ENCODE measurements at regions not wholly inside any gene's neighbourhood (a gene's known extent, or its start where the extent isn't known, plus 50 kb on each side); places are given as distances from the start of the nearest gene placed in this dataset.

DNA sequence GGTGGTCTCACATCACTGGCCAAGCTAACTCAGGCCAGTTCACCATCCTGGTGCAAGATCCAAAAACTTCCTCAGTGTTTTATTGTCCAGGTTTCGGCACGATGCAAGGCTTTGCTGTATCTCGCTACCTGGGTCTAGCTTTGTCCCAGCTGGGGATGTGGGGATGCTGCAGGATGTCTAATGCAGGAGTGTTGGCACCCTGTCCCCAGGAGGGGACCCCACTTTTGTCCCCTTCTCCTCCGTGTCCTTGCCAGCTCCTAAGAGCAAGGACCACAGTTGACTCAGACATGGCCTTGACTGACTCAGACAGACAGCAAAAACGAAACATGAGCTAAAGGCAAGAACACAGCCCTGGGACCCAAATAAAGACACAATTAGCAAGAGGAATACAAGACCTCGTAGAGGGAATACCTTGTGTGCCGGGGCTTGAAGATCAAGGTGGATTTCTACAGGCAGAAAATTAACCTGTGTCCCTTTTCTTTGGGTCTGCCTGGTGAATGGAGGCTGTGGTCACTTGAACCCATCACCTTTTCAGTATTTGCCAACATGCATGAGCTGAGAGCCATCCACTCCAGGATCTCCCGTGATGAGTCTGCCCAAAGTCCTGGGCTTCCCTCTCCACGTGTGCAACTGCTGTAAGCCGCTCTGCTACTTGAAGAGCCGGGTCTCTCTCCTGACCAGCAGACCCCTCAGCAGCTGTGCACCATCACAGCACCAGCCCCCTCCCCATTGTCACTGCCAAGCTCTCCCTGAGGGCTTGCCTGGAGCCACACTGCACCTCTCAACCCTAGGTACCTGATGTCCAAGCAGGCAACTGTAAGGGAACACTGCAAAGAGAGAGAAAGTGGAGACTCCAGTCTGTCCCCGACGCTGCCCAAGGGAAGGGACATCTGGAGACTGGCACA lies 149.5 kb upstream of the ZNF507 start:
- no peak for DNase-seq

GRCh38 chr19:32196690-32197420 lies 148.6 kb upstream of the ZNF507 start:
- no peak for DNase-seq

GRCh38 chr19:32197896-32198882 lies 147.2 kb upstream of the ZNF507 start:
- DNase-seq, result no peak

DNA sequence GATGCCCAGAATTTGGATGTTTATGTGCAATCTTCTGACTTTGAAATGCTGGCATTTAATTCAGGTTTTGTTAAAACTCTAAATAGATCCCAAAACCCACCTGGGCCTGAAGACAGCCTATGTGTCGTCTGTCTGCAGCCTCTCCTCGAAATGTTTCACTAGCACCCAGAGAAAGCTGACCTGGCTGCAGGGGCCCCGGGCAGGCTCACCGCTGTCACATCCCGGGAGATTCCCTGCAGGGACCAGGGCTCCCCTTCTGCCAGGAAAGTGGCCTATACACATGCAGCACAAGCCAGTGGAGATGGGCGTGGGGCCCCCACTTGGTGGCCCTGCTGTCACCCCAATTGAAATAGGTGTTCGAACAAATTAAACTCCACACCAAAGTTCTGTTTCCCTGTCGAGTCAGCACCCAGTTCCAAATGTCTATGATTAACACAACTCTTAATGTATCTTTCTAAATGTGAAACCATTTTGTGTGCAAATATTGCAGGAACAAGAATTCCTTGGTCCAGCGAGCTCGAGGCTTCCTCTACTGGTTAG lies 145.8 kb upstream of the ZNF507 start:
- no peak for DNase-seq

DNA sequence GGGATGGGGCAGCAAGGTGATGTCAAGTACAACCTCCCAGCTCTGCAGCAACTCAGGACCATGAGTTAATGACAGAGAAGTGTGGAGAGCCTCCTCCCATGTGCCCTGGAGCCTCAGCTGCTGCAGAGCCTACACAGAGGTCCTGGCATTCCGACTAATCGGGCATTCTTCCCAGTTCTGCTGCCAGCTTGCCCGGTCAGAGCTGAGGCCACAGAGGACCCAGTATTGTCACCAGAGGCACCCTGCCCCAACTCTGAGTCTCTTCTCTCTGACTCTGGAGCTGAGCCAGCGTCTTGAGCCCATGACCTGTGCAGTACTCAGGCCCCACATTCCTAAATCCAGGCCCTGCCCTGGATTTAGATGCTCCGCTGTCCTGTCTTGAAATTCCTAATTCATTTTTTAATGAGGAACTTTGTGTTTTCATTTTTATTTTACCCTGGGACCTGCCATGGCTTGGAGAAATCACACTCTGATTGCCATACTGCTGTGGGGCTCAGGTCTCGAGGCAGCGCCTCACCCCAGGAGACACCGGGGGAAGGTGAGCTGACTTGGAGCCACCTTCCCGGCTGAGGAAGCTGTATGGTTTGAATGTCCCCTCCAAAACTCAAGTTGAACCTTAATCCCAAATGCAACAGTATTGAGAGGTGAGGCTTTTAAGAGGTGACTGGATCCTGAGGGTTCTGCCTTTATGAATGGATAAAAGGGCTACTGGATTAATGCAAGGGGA lies 144.9 kb upstream of the ZNF507 start:
- no peak for DNase-seq

DNA sequence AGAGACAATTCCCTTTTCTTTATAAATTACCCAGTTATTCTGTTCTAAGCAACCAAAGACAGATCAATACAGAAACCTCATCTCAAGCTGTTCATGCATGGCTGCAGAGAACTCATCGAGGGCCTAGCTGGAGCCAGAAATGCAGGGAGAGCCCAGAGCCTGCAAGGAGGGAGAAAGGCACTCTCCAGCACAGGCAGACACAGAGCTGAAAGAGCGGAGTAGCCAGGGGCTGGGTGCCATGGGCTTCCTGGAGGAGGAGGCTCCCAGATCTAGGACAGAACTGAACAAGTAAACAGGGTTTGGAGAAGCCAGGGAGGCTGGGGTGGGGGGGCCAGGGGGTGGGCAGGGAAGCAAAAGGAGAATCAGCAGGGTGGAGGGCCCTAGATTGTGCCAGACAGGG lies 144.2 kb upstream of the ZNF507 start:
- DNase-seq, result no peak

- DNase-seq, result no peak
Observed at GRCh38 chr19:32201636-32202051, 143.8 kb upstream of the ZNF507 start.

- DNase-seq, result no peak
Observed at GRCh38 chr19:32202244-32202643, 143.2 kb upstream of the ZNF507 start.

DNA sequence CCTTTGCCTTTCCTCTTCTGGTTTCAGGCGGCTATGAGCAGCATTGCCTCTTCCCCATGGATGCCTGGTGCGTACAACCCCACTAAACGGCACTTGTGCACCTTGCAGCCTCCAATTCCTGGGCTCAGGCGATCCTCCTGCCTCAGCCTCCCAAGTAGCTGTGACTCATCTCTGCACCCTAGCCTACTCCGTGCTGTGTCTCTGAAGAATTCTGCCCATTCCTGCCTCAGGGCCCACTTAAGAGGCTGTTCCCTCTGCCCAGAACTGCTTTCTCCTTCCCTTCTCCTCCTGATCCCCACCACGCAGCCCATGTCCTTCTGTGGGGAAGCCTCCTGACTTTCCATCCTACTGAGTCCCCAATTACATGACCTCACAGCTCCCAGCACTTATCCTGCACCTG lies 142.2 kb upstream of the ZNF507 start:
- DNase-seq, result no peak

- no peak for DNase-seq
Observed at GRCh38 chr19:32206065-32206464, 139.3 kb upstream of the ZNF507 start.

- no peak for DNase-seq
Observed at GRCh38 chr19:32208060-32208459, 137.3 kb upstream of the ZNF507 start.

DNA sequence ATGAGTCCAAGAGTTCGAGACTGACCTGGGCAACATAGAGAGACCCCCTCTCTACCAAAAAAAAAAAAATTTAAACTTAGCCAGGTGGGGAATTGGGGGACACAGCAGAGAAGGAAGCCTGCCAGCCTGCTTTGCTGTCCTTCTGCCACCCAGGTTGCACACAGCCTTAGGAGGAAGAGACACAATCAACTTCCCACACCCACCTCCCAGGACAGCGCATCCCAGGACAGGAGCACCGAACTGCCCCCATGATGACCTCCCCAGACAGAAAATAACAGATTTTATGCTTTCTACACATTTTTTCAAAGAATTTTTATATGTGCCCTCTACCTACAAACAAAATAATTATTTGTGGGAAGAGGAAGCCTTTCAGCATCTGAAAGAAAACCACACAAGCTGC lies 126.0 kb upstream of the ZNF507 start:
- no peak for DNase-seq

DNA sequence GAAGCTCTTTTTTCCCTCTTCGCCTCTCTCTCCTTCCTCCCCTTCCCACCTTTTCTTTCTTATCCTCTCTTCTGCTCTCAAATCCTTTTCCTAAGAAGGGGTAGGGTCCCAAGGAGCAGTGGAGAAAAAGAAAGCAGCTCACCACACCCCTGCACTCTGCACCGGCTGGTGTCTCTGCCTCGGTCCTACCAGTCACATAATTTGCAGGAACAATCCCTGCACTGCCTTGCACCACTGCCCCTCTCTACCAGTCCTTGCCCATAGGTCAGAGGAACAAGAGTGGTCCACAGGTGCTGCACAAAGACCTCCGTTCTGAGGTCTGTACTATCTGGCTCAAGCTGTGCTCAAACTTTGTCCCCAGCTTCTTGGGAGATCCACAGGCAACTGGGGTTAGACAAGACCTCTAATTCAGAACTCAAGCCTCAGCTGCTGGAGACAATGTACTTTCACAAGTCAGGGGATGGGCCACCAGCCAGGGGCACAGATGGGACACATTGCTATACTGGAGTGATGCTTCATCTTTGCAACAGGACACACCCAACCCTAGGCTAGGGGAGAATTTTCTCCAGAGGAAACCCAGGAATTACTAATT lies 125.4 kb upstream of the ZNF507 start:
- DNase-seq, result no peak

DNA sequence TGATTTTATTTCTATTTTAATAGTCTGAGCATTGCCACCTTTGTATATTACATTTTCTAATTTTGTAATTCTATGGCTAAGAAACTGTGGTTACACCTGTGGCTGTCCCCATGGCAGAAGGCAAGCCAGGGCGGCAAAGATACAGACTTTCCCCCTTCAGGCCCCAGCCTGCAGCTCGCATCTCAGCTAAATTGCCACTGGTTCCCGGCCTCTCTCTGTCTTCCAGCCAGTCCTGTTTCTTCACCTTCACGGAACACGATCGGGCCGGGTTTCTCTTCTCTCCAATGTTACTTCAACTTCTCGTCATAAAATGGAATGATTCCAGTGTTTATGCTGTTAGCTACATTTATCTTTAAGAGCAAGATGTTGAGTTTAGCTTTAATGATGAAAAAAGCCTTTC lies 124.5 kb upstream of the ZNF507 start:
- no peak for DNase-seq

- DNase-seq, result no peak
Observed at GRCh38 chr19:32222556-32222955, 122.9 kb upstream of the ZNF507 start.

- DNase-seq, result no peak
Observed at GRCh38 chr19:32223106-32223505, 122.3 kb upstream of the ZNF507 start.

GRCh38 chr19:32223595-32224370 lies 121.6 kb upstream of the ZNF507 start:
- DNase-seq, result no peak

DNA sequence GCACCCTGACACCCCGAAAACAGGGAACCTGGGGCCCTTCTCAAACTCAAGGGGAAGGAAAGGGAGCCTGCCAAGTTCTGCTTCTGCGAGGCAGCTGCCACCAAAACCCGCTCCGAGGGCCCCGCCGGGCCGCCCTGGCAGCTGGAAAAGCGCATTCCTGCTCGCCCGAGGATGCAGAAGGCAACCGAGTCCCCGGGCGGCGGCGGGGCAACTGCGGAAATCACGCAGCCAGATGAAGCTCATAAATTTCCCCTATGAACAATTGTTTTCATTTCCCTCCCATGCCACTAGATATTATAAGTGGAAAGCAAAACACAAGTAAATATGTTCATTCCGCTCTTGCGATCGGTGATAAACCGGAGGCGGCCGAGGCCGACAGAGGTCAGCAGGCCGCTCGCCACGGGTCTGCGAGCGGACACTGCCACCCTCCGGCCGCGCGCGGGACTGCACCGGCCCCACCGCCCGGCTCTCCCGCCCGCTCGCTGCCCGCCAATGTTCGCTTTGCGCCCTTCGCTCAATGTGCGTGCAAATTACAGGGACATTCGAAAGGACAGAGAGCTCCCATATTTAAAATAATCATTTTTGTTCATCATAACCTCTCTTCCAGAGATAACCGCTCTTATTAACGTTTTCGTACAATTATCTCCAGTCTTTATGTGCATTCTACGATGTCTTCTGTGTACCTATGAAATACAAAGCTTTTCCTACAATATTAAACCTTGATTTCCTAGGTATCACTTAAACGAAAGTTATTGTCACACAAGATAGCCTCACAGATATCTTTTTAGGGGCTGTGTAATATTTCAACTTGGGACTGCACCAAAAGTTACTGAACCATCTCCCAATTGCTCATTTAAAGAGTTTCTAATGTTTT lies 120.8 kb upstream of the ZNF507 start:
- peak; percentile 9 for DNase-seq

DNA sequence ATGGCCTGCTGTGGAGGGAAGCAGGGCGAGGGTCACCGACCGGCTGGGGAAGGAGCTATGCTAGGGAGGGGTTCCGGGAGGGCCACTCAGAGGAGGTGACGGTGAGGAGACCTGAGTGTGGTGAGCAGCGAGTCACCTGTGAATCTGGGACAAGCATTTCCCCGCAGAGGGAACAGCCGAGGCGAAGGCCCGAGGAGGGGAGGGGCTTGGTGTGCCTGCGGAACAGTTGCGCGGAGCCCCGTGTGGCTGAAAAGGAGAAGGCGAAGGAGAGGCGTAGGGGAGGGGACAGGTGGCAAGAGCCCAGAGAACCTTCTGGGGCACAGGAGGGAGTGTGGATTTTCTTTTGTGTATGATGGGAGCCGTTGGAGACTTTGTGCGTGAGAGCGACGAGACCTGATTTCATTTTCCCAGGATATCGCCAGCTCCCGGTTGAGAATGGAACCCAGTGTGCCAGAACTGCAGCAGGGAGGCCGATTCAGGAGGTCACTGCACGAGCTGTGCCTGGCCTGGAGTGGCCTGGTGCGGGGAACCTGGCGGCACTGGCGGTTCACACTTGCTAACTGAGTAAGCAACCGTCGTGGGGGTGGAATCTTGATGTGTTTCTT lies 117.7 kb upstream of the ZNF507 start:
- DNase-seq, result no peak

All from kidney glomerular epithelial cell (primary cell).